K562 (cell line): ENCODE measurements at regions not wholly inside any gene's neighbourhood (a gene's known extent, or its start where the extent isn't known, plus 50 kb on each side); places are given as distances from the start of the nearest gene placed in this dataset.

Experiments used
- ATAC-seq: fragments of 200-7000 bp; cut with Tn5 transposase; 3 replicates; pipeline ENCODE4 v1.9.1; 2020; ENCODE audit warnings: moderate library complexity
- BruUV-seq: library from RNA; stranded (reverse); fragments of 400-500 nt; replicated peaks from 2 replicates; lab custom pipeline; 2021; lab: Mats Ljungman, UMichigan
- CTCF ChIA-PET: fragments of 300-600 bp; formaldehyde crosslinking; extraction: SDS; loops from one replicate; lab custom pipeline; 2021; ENCODE audit warnings: low intra/inter-chr PET ratio; lab: Yijun Ruan, JAX
- POLR2A ChIA-PET: fragments of 300-600, 350-650 bp; sonication (Branson Sonifier 250); formaldehyde crosslinking; extraction: SDS; loops from one replicate; lab custom pipeline; 2021; ENCODE audit warnings: antibody characterized with exemption, inconsistent platforms; lab: Yijun Ruan, JAX
- DNase-seq, 4 experiments: peaks; one replicate each; pipeline versions ENCODE4 v3.0.0 to v3.0.0-alpha.2; 2011 to 2018; ENCODE audit warnings: low spot score in 3 of 4, mixed read lengths in 3 of 4; ENCODE audit errors: extremely low read depth in 1 of 4
- FAIRE-seq: peaks from 2 replicates; lab custom pipeline; 2011; peaks lifted over from hg19 to GRCh38; lab: Jason Lieb, UNC
- H2AFZ ChIP-seq: 2 replicates; pipeline ENCODE4 v1.6.0; 2011; ENCODE audit warnings: low read depth, low read length, control low read depth, inconsistent platforms
- H3K27ac ChIP-seq: fragments of 200-600 bp; 3 replicates; pipeline ENCODE4 v1.8.0; 2011; ENCODE audit warnings: low read depth, mild to moderate bottlenecking, control low read depth, inconsistent platforms, low read length, moderate library complexity, mixed read lengths; ENCODE audit errors: extremely low read depth
- H3K27me3 ChIP-seq, 2 experiments: fragments of 300-600 bp in 1 of 2; 2 replicates in 1 of 2; 3 replicates in 1 of 2; pipeline versions ENCODE4 v1.6.0 to v1.8.0; 2011; ENCODE audit warnings: inconsistent platforms in 2 of 2, low read length in 2 of 2, mild to moderate bottlenecking in 1 of 2, mixed read lengths in 1 of 2, moderate library complexity in 1 of 2; ENCODE audit not compliant: control insufficient read depth in 2 of 2, insufficient read depth in 2 of 2
- H3K36me3 ChIP-seq: fragments of 300-600 bp; 3 replicates; pipeline ENCODE4 v1.8.0; 2011; ENCODE audit warnings: mild to moderate bottlenecking, low read length, inconsistent platforms; ENCODE audit not compliant: control insufficient read depth, insufficient read depth
- H3K4me1 ChIP-seq, 2 experiments: fragments of 200-600 bp in 1 of 2; replicated peaks in 1 of 2; 2 replicates in 1 of 2; 3 replicates in 1 of 2; pipeline versions ENCODE4 v1.5.1 to v1.8.0; 2011; ENCODE audit warnings: inconsistent platforms in 2 of 2, low read length in 2 of 2, mild to moderate bottlenecking in 1 of 2, mixed read lengths in 1 of 2, moderate library complexity in 1 of 2; ENCODE audit not compliant: control insufficient read depth in 2 of 2, insufficient read depth in 2 of 2
- H3K4me2 ChIP-seq: 2 replicates; pipeline ENCODE4 v1.6.1; 2011; ENCODE audit warnings: low read length, control low read depth, inconsistent platforms, mixed read lengths; ENCODE audit not compliant: insufficient read depth
- H3K4me3 ChIP-seq: fragments of 200-600 bp; sonication (generic), shearing (Covaris generic); 2 replicates; pipeline ENCODE4 v1.5.1; 2016; ENCODE audit warnings: control low read depth, inconsistent platforms
- H3K79me2 ChIP-seq: fragments of 200-600 bp; 3 replicates; pipeline ENCODE4 v1.8.0; 2011; ENCODE audit warnings: low read length, inconsistent platforms; ENCODE audit not compliant: control insufficient read depth, insufficient read depth
- H3K9ac ChIP-seq, 2 experiments: 2 replicates each; pipeline versions ENCODE4 v1.6.0 to v1.6.1; 2011; ENCODE audit warnings: low read depth in 2 of 2, low read length in 2 of 2, control low read depth in 1 of 2, inconsistent platforms in 1 of 2, mild to moderate bottlenecking in 1 of 2, mixed read lengths in 1 of 2; ENCODE audit not compliant: insufficient read depth in 1 of 2
- H3K9me1 ChIP-seq: one replicate; pipeline ENCODE4 v1.6.0; 2011; ENCODE audit warnings: inconsistent platforms, mild to moderate bottlenecking, low read length, moderate library complexity; ENCODE audit not compliant: control insufficient read depth, insufficient read depth
- H3K9me3 ChIP-seq: replicated peaks from 2 replicates; pipeline ENCODE4 v1.5.1; 2011; ENCODE audit warnings: low read depth, low read length, inconsistent platforms; ENCODE audit not compliant: control insufficient read depth, insufficient read depth
- H4K20me1 ChIP-seq: replicated peaks from 2 replicates; pipeline ENCODE4 v1.6.1; 2011; ENCODE audit warnings: low read length, inconsistent platforms, mixed read lengths; ENCODE audit not compliant: control insufficient read depth, insufficient read depth
- ARHGAP35 ChIP-seq: fragments of 450-650 bp; IDR thresholded peaks from 2 replicates; pipeline ENCODE4 v1.6.1; 2018; ENCODE audit not compliant: partially characterized antibody
- BHLHE40 ChIP-seq: IDR thresholded peaks from 2 replicates; pipeline ENCODE4 v1.6.1; 2011; ENCODE audit warnings: low read length, improper control_type of control experiment
- BMI1 ChIP-seq: fragments of 150-350 bp; IDR thresholded peaks from 2 replicates; pipeline ENCODE4 v1.6.1; 2014; ENCODE audit warnings: low read length
- CBFB ChIP-seq: sonication (generic); formaldehyde crosslinking; IDR thresholded peaks from 2 replicates; pipeline ENCODE4 v1.4.0; 2020; ENCODE audit warnings: mild to moderate bottlenecking, missing genetic modification reagents
- SMAD2 ChIP-seq: fragments of 150-350 bp; IDR thresholded peaks from 2 replicates; pipeline ENCODE4 v1.6.1; 2014; ENCODE audit warnings: low read depth, mild to moderate bottlenecking, low read length
- ZNF121 ChIP-seq: sonication (generic); formaldehyde crosslinking; conservative IDR thresholded peaks from 2 replicates; pipeline ENCODE4 v1.8.0; 2022; ENCODE audit warnings: missing genetic modification reagents
- ZNF717 ChIP-seq: fragments of 250-450 bp; sonication (Bioruptor Pico); IDR thresholded peaks from 2 replicates; pipeline ENCODE4 v1.5.0; 2021
- WGBS: fragments of 100-300 bp; shearing (Covaris generic); methylation state at CpG from one replicate; pipeline ENCODE4 v1.1.6; 2016; ENCODE audit warnings: low coverage, mixed read lengths; ENCODE audit not compliant: insufficient coverage; ENCODE audit errors: missing lambda C conversion rate; 5-methylcytosine and 5-hydroxymethylcytosine counted together
- in situ Hi-C: fragments of 300-500 bp; cut with MboI; formaldehyde crosslinking; loops from 4 replicates; pipeline ENCODE4 v1.15.0; 2018; ENCODE audit warnings: inconsistent platforms, mixed read lengths
- intact Hi-C: fragments of 100-400 bp; cut with micrococcal nuclease; formaldehyde crosslinking; loops from 2 replicates; pipeline ENCODE4 v1.14.2; 2022
- TF ChIP-seq, protein P1 (sequence below): fragments of 150-350 bp; IDR thresholded peaks from 2 replicates; pipeline ENCODE4 v1.6.1; 2014; ENCODE audit warnings: low read depth, mild to moderate bottlenecking, low read length, borderline replicate concordance
- TF ChIP-seq, protein P2 (sequence below): fragments of 250-450 bp; sonication (Bioruptor Pico); IDR thresholded peaks from 2 replicates; pipeline ENCODE4 v1.8.0; 2021; ENCODE audit warnings: moderate library complexity, mild to moderate bottlenecking, inconsistent platforms
- TF ChIP-seq, protein P3 (sequence below): fragments of 250-450 bp; sonication (Bioruptor Pico); IDR thresholded peaks from 2 replicates; pipeline ENCODE4 v1.4.0; 2020; ENCODE audit warnings: mild to moderate bottlenecking

DNA sequence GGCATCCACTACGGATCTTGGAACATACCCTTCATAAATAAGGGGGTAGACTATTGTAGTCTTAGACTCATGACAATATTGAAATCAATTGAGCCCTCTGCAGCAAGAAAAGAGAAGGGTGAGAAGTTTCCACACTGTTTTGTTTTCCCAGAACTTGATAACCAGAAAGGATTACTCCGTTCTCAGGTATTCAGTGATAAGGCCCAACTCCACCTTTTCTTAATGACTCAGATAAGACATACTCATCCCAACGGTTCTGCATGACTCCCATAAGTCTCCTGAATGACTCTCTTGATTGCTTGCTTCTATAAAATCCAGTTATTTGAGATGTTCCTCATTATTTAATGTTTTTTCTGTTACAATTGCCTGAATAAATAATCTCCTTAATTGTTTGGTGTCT is 111.7 kb downstream of the PABPC4L start:
- Histone ChIP-seq H3K79me2 (no peaks in the 10 kb centered on the region), H3K4me1 (no peaks in the 10 kb centered on the region), H2AFZ (no peak overlapping the region)
- in situ Hi-C loops = no loop called here
- no peak for TF ChIP-seq ZNF121
- TF ChIP-seq, protein P1, sequence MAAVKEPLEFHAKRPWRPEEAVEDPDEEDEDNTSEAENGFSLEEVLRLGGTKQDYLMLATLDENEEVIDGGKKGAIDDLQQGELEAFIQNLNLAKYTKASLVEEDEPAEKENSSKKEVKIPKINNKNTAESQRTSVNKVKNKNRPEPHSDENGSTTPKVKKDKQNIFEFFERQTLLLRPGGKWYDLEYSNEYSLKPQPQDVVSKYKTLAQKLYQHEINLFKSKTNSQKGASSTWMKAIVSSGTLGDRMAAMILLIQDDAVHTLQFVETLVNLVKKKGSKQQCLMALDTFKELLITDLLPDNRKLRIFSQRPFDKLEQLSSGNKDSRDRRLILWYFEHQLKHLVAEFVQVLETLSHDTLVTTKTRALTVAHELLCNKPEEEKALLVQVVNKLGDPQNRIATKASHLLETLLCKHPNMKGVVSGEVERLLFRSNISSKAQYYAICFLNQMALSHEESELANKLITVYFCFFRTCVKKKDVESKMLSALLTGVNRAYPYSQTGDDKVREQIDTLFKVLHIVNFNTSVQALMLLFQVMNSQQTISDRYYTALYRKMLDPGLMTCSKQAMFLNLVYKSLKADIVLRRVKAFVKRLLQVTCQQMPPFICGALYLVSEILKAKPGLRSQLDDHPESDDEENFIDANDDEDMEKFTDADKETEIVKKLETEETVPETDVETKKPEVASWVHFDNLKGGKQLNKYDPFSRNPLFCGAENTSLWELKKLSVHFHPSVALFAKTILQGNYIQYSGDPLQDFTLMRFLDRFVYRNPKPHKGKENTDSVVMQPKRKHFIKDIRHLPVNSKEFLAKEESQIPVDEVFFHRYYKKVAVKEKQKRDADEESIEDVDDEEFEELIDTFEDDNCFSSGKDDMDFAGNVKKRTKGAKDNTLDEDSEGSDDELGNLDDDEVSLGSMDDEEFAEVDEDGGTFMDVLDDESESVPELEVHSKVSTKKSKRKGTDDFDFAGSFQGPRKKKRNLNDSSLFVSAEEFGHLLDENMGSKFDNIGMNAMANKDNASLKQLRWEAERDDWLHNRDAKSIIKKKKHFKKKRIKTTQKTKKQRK = no peak
- TF ChIP-seq, protein P2, sequence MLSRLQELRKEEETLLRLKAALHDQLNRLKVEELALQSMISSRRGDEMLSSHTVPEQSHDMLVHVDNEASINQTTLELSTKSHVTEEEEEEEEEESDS (CRISPR knock-in tag) = no peak
- TF ChIP-seq ARHGAP35 = no peak
- TF ChIP-seq, protein P3, sequence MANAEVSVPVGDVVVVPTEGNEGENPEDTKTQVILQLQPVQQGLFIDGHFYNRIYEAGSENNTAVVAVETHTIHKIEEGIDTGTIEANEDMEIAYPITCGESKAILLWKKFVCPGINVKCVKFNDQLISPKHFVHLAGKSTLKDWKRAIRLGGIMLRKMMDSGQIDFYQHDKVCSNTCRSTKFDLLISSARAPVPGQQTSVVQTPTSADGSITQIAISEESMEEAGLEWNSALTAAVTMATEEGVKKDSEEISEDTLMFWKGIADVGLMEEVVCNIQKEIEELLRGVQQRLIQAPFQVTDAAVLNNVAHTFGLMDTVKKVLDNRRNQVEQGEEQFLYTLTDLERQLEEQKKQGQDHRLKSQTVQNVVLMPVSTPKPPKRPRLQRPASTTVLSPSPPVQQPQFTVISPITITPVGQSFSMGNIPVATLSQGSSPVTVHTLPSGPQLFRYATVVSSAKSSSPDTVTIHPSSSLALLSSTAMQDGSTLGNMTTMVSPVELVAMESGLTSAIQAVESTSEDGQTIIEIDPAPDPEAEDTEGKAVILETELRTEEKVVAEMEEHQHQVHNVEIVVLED (CRISPR knock-in tag) = no peak
- TF ChIP-seq BMI1 = no peak
- no peak for TF ChIP-seq SMAD2
- TF ChIP-seq CBFB (CRISPR knock-in tag) = no peak
- no peak for TF ChIP-seq ZNF717 (CRISPR knock-in tag)
- TF ChIP-seq BHLHE40 = no peak
- TF ChIP-seq, all 486 proteins: peak for 0
- Histone ChIP-seq H3K4me3 (no peak overlapping the region), H3K4me2 (no peak overlapping the region), H3K9ac (no peak overlapping the region), H3K27ac (no peak overlapping the region), H3K9me1 (no peaks in the 10 kb centered on the region), H4K20me1 (no peaks in the 10 kb centered on the region), H3K27me3 (no peaks in the 10 kb centered on the region), H3K9me3 (no peaks in the 10 kb centered on the region), H3K36me3 (no peaks in the 10 kb centered on the region)
- BruUV-seq = no TSS peak
- no peak for FAIRE-seq
- DNase-seq = no peak
- intact Hi-C loops = no loop called here
- 0% methylated on average over 3 of the region's 3 CpGs for WGBS
- POLR2A ChIA-PET = no interaction called here
- ATAC-seq = no peak
- CTCF ChIA-PET = no interaction called here
